ENCODE measurements at regions not wholly inside any gene's neighbourhood (a gene's known extent, or its start where the extent isn't known, plus 50 kb on each side); places are given as distances from the start of the nearest gene placed in this dataset.
"Not testable (repeated sequence)": the region's sequence is repeated elsewhere in the genome, so short reads cannot be mapped to it uniquely, and the experiment has no call there.

DNA sequence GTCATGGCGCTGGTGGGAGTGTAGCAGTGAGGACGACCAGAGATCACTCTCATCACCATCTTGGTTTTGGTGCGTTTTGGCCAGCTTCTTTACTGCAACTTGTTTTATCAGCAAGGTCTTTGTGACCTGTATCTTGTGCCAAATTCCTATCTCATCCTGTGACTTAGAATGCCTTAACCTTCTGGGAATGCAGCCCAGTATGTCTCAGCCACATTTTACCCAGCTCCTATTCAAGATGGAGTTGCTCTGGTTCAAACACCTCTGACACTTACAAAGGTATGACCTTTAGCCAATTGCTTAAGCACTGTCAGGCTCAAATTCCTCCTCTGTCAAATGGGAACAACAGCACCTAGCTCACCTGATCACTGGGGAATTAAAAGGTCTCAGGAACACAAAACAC is 235.1 kb upstream of the ID2 start:
- H3K27ac ChIP-seq (replicated peaks; ENCODE audit: low read length); H3K14ac ChIP-seq (ENCODE audit: low read length); H3K9me3 ChIP-seq (replicated peaks in 1 of 2; ENCODE audit: control insufficient read depth in 2 of 2, insufficient read depth in 1 of 2, low read depth in 1 of 2, low read length in 2 of 2); H2BK12ac ChIP-seq (ENCODE audit: low read length); H2BK15ac ChIP-seq (ENCODE audit: low read length); H2BK120ac ChIP-seq (ENCODE audit: low read depth, low read length); H3K4me2 ChIP-seq (ENCODE audit: insufficient read depth, low read length, poor library complexity, severe bottlenecking); H3K79me1 ChIP-seq (ENCODE audit: low read depth, low read length); H3K36me3 ChIP-seq (replicated peaks in 1 of 2; ENCODE audit: control insufficient read depth in 2 of 2, insufficient read depth in 2 of 2, low read length in 2 of 2); H2BK5ac ChIP-seq (ENCODE audit: low read length); H2AFZ ChIP-seq (ENCODE audit: low read length); DNase-seq (ENCODE audit: low spot score); H2AK5ac ChIP-seq (ENCODE audit: low read depth, low read length); H3K9ac ChIP-seq (ENCODE audit: low read depth, low read length, poor library complexity); H3K18ac ChIP-seq (ENCODE audit: low read length); H3K23ac ChIP-seq (ENCODE audit: low read depth, low read length, poor library complexity); H3K4me3 ChIP-seq (ENCODE audit: low read length in 2 of 2); H3K4ac ChIP-seq (ENCODE audit: low read length); H4K8ac ChIP-seq (ENCODE audit: low read depth, low read length); H3K4me1 ChIP-seq (ENCODE audit: control insufficient read depth in 2 of 2, insufficient read depth in 1 of 2, low read depth in 1 of 2, low read length in 2 of 2); H4K91ac ChIP-seq (ENCODE audit: low read depth, low read length, poor library complexity); H3K27me3 ChIP-seq (ENCODE audit: control insufficient read depth in 3 of 3, insufficient read depth in 3 of 3, low read depth in 1 of 3, low read length in 3 of 3): not testable (repeated sequence)
- no CpG with 5 or more reads among the region's 3 CpGs for WGBS, 2 donors (ENCODE audit: extremely low coverage in 2 of 2, insufficient read length in 2 of 2, insufficient replicate concordance in 1 of 2)

DNA sequence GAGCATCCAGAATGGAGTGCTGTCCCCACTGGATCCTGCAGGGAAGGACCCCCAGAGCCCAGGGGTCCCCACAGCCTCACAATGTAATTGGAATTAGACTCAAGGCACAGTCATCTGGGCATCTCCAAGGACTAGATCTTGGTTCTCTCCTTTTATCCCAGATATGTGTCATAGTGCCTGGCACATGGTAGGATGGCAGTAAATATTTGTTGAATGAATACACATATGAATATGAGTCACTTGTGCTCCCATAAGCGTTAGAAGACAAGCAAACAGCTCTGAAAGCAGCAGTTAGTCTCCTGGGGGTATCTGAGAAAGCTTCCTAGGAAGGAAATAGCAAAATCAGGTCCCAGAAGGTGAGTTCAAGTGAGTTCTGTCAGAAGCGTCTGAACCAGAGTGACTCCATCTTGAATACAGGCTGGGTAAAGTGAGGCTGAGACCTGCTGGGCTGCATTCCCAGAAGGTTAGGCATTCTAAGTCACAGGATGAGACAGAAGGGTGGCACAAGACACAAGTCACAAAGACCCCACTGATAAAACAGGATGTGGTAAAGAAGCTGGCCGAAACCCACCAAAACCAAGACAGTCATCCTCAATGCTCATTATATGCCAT is 234.1 kb upstream of the ID2 start:
- no peak overlapping the region for H2BK15ac ChIP-seq (ENCODE audit: low read length)
- H3K23ac ChIP-seq (ENCODE audit: low read depth, low read length, poor library complexity) = no peak overlapping the region
- H3K4me1 ChIP-seq (ENCODE audit: control insufficient read depth in 2 of 2, insufficient read depth in 1 of 2, low read depth in 1 of 2, low read length in 2 of 2) = peaks cover 0 to 2% of the 10 kb centered on the region in 2 donors
- no peak for DNase-seq (ENCODE audit: low spot score)
- H3K4me3 ChIP-seq (ENCODE audit: low read length in 2 of 2) = no peak overlapping the region
- no peaks in the 10 kb centered on the region for H3K27me3 ChIP-seq (ENCODE audit: control insufficient read depth in 3 of 3, insufficient read depth in 3 of 3, low read depth in 1 of 3, low read length in 3 of 3)
- no peak overlapping the region for H3K9ac ChIP-seq (ENCODE audit: low read depth, low read length, poor library complexity)
- no peak overlapping the region for H3K14ac ChIP-seq (ENCODE audit: low read length)
- H3K4me2 ChIP-seq (ENCODE audit: insufficient read depth, low read length, poor library complexity, severe bottlenecking) = no peak overlapping the region
- no peak overlapping the region for H3K4ac ChIP-seq (ENCODE audit: low read length)
- H3K27ac ChIP-seq (replicated peaks; ENCODE audit: low read length) = no peak overlapping the region
- H2BK120ac ChIP-seq (ENCODE audit: low read depth, low read length) = no peak overlapping the region
- no peak overlapping the region for H4K91ac ChIP-seq (ENCODE audit: low read depth, low read length, poor library complexity)
- H2AFZ ChIP-seq (ENCODE audit: low read length) = no peak overlapping the region
- WGBS, 2 donors (ENCODE audit: extremely low coverage in 2 of 2, insufficient read length in 2 of 2, insufficient replicate concordance in 1 of 2) = no CpG with 5 or more reads among the region's 3 CpGs
- H2AK5ac ChIP-seq (ENCODE audit: low read depth, low read length) = no peak overlapping the region
- H2BK5ac ChIP-seq (ENCODE audit: low read length) = no peak overlapping the region
- no peak overlapping the region for H2BK12ac ChIP-seq (ENCODE audit: low read length)
- peaks cover 0 to 5% of the 10 kb centered on the region in 2 donors for H3K9me3 ChIP-seq (replicated peaks in 1 of 2; ENCODE audit: control insufficient read depth in 2 of 2, insufficient read depth in 1 of 2, low read depth in 1 of 2, low read length in 2 of 2)
- H3K79me1 ChIP-seq (ENCODE audit: low read depth, low read length) = no peaks in the 10 kb centered on the region
- H3K36me3 ChIP-seq (replicated peaks in 1 of 2; ENCODE audit: control insufficient read depth in 2 of 2, insufficient read depth in 2 of 2, low read length in 2 of 2) = no peaks in the 10 kb centered on the region
- H4K8ac ChIP-seq (ENCODE audit: low read depth, low read length) = no peak overlapping the region
- H3K18ac ChIP-seq (ENCODE audit: low read length) = no peak overlapping the region

DNA sequence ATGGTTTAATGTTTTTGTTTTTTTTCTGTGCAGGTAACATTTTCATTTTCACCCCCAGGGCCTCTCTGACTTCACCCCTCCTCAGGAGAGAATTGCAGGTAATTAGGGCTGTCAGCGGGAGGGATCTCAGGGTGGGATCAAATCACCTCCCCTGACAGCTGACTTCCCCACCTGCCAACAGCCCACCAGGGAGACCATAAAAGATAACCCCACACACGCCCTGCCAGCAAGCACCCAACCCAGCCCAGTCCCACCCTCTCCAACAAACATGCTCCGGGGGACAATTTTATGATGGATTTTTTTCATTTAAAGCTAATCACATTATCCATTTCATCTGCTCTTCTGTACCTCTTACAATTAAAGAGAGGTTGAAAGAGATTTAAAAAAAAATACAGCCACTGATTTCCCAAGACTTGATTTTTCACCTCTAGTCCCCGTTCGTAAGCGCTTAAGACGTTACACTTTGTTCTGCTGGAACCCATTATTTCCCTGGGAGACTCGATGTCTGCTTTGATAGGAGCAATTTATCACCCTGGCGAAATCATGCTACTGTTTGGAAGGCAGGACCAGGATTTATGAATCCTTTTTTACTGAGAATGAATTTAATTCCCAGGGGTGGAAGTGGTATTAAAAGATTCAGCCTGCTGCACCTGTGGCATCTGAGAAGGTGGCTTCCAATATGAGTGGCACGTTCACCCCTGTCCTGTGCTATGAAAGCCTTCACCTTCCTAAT is 232.9 kb upstream of the ID2 start:
- H4K8ac ChIP-seq (ENCODE audit: low read depth, low read length) = no peak overlapping the region

DNA sequence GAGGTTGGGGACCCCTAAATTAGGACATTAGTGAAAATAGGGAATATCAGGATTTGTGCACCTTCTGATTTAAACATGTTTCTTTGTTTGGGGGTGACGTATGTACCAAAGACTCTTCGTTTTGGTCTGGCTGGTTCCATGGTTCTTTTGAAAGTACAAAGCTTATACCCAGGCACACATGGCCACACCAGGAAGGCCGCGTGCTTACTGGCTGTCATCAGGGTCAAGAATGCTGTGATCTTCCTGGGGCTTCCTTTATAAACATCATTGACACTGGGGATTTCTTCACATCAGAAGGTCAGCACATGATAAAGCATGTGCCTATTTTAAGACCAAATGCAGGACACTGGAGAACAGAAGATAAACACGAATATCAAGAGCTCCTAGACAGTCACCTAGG is 230.6 kb upstream of the ID2 start:
- Histone ChIP-seq H3K9me3 (replicated peaks in 1 of 2; ENCODE audit: control insufficient read depth in 2 of 2, insufficient read depth in 1 of 2, low read depth in 1 of 2, low read length in 2 of 2) (peaks cover 0 to 5% of the 10 kb centered on the region in 2 donors), H3K4ac (ENCODE audit: low read length) (no peak overlapping the region), H3K23ac (ENCODE audit: low read depth, low read length, poor library complexity) (no peak overlapping the region), H2BK12ac (ENCODE audit: low read length) (no peak overlapping the region), H2BK5ac (ENCODE audit: low read length) (no peak overlapping the region), H4K8ac (ENCODE audit: low read depth, low read length) (no peak overlapping the region), H3K4me3 (ENCODE audit: low read length in 2 of 2) (no peak overlapping the region), H4K91ac (ENCODE audit: low read depth, low read length, poor library complexity) (no peak overlapping the region), H2BK15ac (ENCODE audit: low read length) (no peak overlapping the region), H3K4me1 (ENCODE audit: control insufficient read depth in 2 of 2, insufficient read depth in 1 of 2, low read depth in 1 of 2, low read length in 2 of 2) (peaks cover 0 to 1% of the 10 kb centered on the region in 2 donors), H3K27ac (replicated peaks; ENCODE audit: low read length) (no peak overlapping the region), H3K9ac (ENCODE audit: low read depth, low read length, poor library complexity) (no peak overlapping the region), H3K36me3 (replicated peaks in 1 of 2; ENCODE audit: control insufficient read depth in 2 of 2, insufficient read depth in 2 of 2, low read length in 2 of 2) (no peaks in the 10 kb centered on the region), H2AFZ (ENCODE audit: low read length) (no peak overlapping the region), H3K27me3 (ENCODE audit: control insufficient read depth in 3 of 3, insufficient read depth in 3 of 3, low read depth in 1 of 3, low read length in 3 of 3) (no peaks in the 10 kb centered on the region), H3K4me2 (ENCODE audit: insufficient read depth, low read length, poor library complexity, severe bottlenecking) (no peak overlapping the region), H3K14ac (ENCODE audit: low read length) (no peak overlapping the region), H2AK5ac (ENCODE audit: low read depth, low read length) (no peak overlapping the region), H2BK120ac (ENCODE audit: low read depth, low read length) (no peak overlapping the region), H3K18ac (ENCODE audit: low read length) (no peak overlapping the region), H3K79me1 (ENCODE audit: low read depth, low read length) (no peaks in the 10 kb centered on the region)
- DNase-seq (ENCODE audit: low spot score) = no peak
- WGBS, 2 donors (ENCODE audit: extremely low coverage in 2 of 2, insufficient read length in 2 of 2, insufficient replicate concordance in 1 of 2) = no CpG with 5 or more reads among the region's 5 CpGs

More for the DNA sequence above, 232.9 kb upstream of the ID2 start:
- H4K91ac ChIP-seq (ENCODE audit: low read depth, low read length, poor library complexity) = no peak overlapping the region
- no peak overlapping the region for H3K18ac ChIP-seq (ENCODE audit: low read length)
- H2BK120ac ChIP-seq (ENCODE audit: low read depth, low read length) = no peak overlapping the region
- H3K23ac ChIP-seq (ENCODE audit: low read depth, low read length, poor library complexity) = no peak overlapping the region
- DNase-seq (ENCODE audit: low spot score) = no peak
- no peak overlapping the region for H2BK5ac ChIP-seq (ENCODE audit: low read length)
- no peaks in the 10 kb centered on the region for H3K79me1 ChIP-seq (ENCODE audit: low read depth, low read length)
- peaks cover 0 to 5% of the 10 kb centered on the region in 2 donors for H3K9me3 ChIP-seq (replicated peaks in 1 of 2; ENCODE audit: control insufficient read depth in 2 of 2, insufficient read depth in 1 of 2, low read depth in 1 of 2, low read length in 2 of 2)
- H3K36me3 ChIP-seq (replicated peaks in 1 of 2; ENCODE audit: control insufficient read depth in 2 of 2, insufficient read depth in 2 of 2, low read length in 2 of 2) = no peaks in the 10 kb centered on the region
- H3K4ac ChIP-seq (ENCODE audit: low read length) = no peak overlapping the region
- H3K4me1 ChIP-seq (ENCODE audit: control insufficient read depth in 2 of 2, insufficient read depth in 1 of 2, low read depth in 1 of 2, low read length in 2 of 2) = peaks cover 0 to 3% of the 10 kb centered on the region in 2 donors
- no peaks in the 10 kb centered on the region for H3K27me3 ChIP-seq (ENCODE audit: control insufficient read depth in 3 of 3, insufficient read depth in 3 of 3, low read depth in 1 of 3, low read length in 3 of 3)
- H3K27ac ChIP-seq (replicated peaks; ENCODE audit: low read length) = no peak overlapping the region
- H3K14ac ChIP-seq (ENCODE audit: low read length) = no peak overlapping the region
- H2BK15ac ChIP-seq (ENCODE audit: low read length) = no peak overlapping the region
- no peak overlapping the region for H2AK5ac ChIP-seq (ENCODE audit: low read depth, low read length)
- WGBS, 2 donors (ENCODE audit: extremely low coverage in 2 of 2, insufficient read length in 2 of 2, insufficient replicate concordance in 1 of 2) = no CpG with 5 or more reads among the region's 10 CpGs
- no peak overlapping the region for H3K9ac ChIP-seq (ENCODE audit: low read depth, low read length, poor library complexity)
- no peak overlapping the region for H3K4me2 ChIP-seq (ENCODE audit: insufficient read depth, low read length, poor library complexity, severe bottlenecking)
- H2BK12ac ChIP-seq (ENCODE audit: low read length) = no peak overlapping the region
- no peak overlapping the region for H2AFZ ChIP-seq (ENCODE audit: low read length)
- H3K4me3 ChIP-seq (ENCODE audit: low read length in 2 of 2) = no peak overlapping the region

All from neuronal stem cell (in vitro differentiated cells).